ENCODE measurements at regions not wholly inside any gene's neighbourhood (a gene's known extent, or its start where the extent isn't known, plus 50 kb on each side); places are given as distances from the start of the nearest gene placed in this dataset.
"Not testable (repeated sequence)": the region's sequence is repeated elsewhere in the genome, so short reads cannot be mapped to it uniquely, and the experiment has no call there.

DNA sequence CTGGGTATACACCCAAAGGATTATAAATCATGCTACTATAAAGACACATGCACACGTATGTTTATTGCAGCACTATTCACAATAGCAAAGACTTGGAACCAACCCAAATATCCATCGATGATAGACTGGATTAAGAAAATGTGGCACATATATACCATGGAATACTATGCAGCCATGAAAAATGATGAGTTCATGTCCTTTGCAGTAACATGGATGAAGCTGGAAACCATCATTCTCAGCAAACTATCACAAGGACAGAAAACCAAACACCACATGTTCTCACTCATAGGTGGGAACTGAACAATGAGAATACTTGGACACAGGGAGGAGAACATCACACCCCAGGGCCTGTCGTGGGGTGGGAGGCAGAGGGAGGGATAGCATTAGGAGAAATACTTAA is 104.5 kb downstream of the ANXA5 start:
- not testable (repeated sequence) for TF ChIP-seq CTCF, POLR2A (IDR thresholded peaks at IDR 0.05)

Data from esophagus squamous epithelium (tissue), 4 donors.